NCI-H2171 (cell line): ENCODE measurements at regions not wholly inside any gene's neighbourhood (a gene's known extent, or its start where the extent isn't known, plus 50 kb on each side); places are given as distances from the start of the nearest gene placed in this dataset.
"Not testable (repeated sequence)": the region's sequence is repeated elsewhere in the genome, so short reads cannot be mapped to it uniquely, and the experiment has no call there.

Experiments used
- DNase-seq: peaks from one replicate; lab custom pipeline; 2025; lab: John Stamatoyannopoulos, UW

- no peak for DNase-seq
Observed at GRCh38 chr16:66206363-66206762, 160.1 kb upstream of the CDH5 start.

GRCh38 chr16:66205287-66206231 lies 160.9 kb upstream of the CDH5 start:
- DNase-seq: no peak

- DNase-seq: no peak
Observed at GRCh38 chr16:66204756-66205155, 161.7 kb upstream of the CDH5 start.

GRCh38 chr16:66203476-66203875 lies 163.0 kb upstream of the CDH5 start:
- no peak for DNase-seq

GRCh38 chr16:66199189-66199588 lies 167.3 kb upstream of the CDH5 start:
- DNase-seq: no peak

- DNase-seq: no peak
Observed at GRCh38 chr16:66198641-66199040, 167.8 kb upstream of the CDH5 start.

GRCh38 chr16:66197668-66198278 lies 168.7 kb upstream of the CDH5 start:
- no peak for DNase-seq

GRCh38 chr16:66196770-66197169 lies 169.7 kb upstream of the CDH5 start:
- DNase-seq: no peak

- DNase-seq: no peak
Observed at GRCh38 chr16:66194866-66195265, 171.6 kb upstream of the CDH5 start.

- no peak for DNase-seq
Observed at GRCh38 chr16:66193543-66194229, 172.8 kb upstream of the CDH5 start.

- DNase-seq: no peak
Observed at GRCh38 chr16:66190411-66190810, 176.1 kb upstream of the CDH5 start.

GRCh38 chr16:66189951-66190350 lies 176.5 kb upstream of the CDH5 start:
- no peak for DNase-seq

GRCh38 chr16:66188917-66189725 lies 177.4 kb upstream of the CDH5 start:
- no peak for DNase-seq

- DNase-seq: no peak
Observed at GRCh38 chr16:66186251-66186785, 180.2 kb upstream of the CDH5 start.

GRCh38 chr16:66182592-66182991 lies 183.9 kb upstream of the CDH5 start:
- no peak for DNase-seq

GRCh38 chr16:66176731-66177130 lies 189.8 kb upstream of the CDH5 start:
- no peak for DNase-seq

GRCh38 chr16:66176111-66176510 lies 190.4 kb upstream of the CDH5 start:
- DNase-seq: no peak

- DNase-seq: no peak
Observed at GRCh38 chr16:66175636-66176035, 190.9 kb upstream of the CDH5 start.

GRCh38 chr16:66175058-66175457 lies 191.4 kb upstream of the CDH5 start:
- DNase-seq: no peak

GRCh38 chr16:66173796-66174195 lies 192.7 kb upstream of the CDH5 start:
- not testable (repeated sequence) for DNase-seq

GRCh38 chr16:66173181-66173580 lies 193.3 kb upstream of the CDH5 start:
- not testable (repeated sequence) for DNase-seq

- no peak for DNase-seq
Observed at GRCh38 chr16:66172463-66172862, 194.0 kb upstream of the CDH5 start.
